ENCODE measurements at regions not wholly inside any gene's neighbourhood (a gene's known extent, or its start where the extent isn't known, plus 50 kb on each side); places are given as distances from the start of the nearest gene placed in this dataset.
A peak's percentile ranks its signal among the peaks of the same experiment; 100 is the strongest.

- Mint-ChIP-seq H3K27ac (ENCODE audit: low read depth, unreplicated experiment) (no peak overlapping the region), H3K4me1 (ENCODE audit: insufficient read depth, unreplicated experiment) (peaks cover 8% of the 10 kb centered on the region), H3K4me3 (ENCODE audit: unreplicated experiment) (no peak overlapping the region), H3K36me3 (ENCODE audit: insufficient read depth, unreplicated experiment) (no peaks in the 10 kb centered on the region), H3K9me3 (ENCODE audit: unreplicated experiment) (peaks cover 7% of the 10 kb centered on the region), H3K27me3 (ENCODE audit: insufficient read depth, unreplicated experiment) (no peaks in the 10 kb centered on the region)
- intact Hi-C loops (cut with micrococcal nuclease): no loop called here
- POLR2A ChIA-PET: interaction anchor here (1.0 kb wide), 1 partner anchor 118 kb away, joined by 3 read pairs; no protein-coding TSS in a partner anchor
- BruUV-seq (replicated peaks): no TSS peak
- DNase-seq (ENCODE audit: unreplicated experiment): no peak
- no peak for TF ChIP-seq CTCF (IDR thresholded peaks at IDR 0.05; ENCODE audit: unreplicated experiment)
- CTCF ChIA-PET: interaction anchor here (0.6 kb wide), 1 partner anchor 77 kb away, joined by 3 read pairs; no protein-coding TSS in a partner anchor
Measured at GRCh38 chr12:91897025-91897515, 248.6 kb downstream of the BTG1 start.

GRCh38 chr12:91896286-91897024 is 249.2 kb downstream of the BTG1 start:
- intact Hi-C loops (cut with micrococcal nuclease): no loop called here
- CTCF ChIA-PET: interaction anchor here (0.6 to 0.7 kb wide), 2 partner anchors 76 to 526 kb away, joined by 3 read pairs; no protein-coding TSS in a partner anchor

GRCh38 chr12:91894911-91895310 is 250.7 kb downstream of the BTG1 start:
- H3K4me1 Mint-ChIP-seq (ENCODE audit: insufficient read depth, unreplicated experiment): peaks cover 14% of the 10 kb centered on the region
- no peak overlapping the region for H3K27ac Mint-ChIP-seq (ENCODE audit: low read depth, unreplicated experiment)
- no TSS peak for BruUV-seq (replicated peaks)
- H3K9me3 Mint-ChIP-seq (ENCODE audit: unreplicated experiment): no peaks in the 10 kb centered on the region
- intact Hi-C loops (cut with micrococcal nuclease): no loop called here
- POLR2A ChIA-PET: no interaction called here
- no peak for TF ChIP-seq CTCF (IDR thresholded peaks at IDR 0.05; ENCODE audit: unreplicated experiment)
- CTCF ChIA-PET: interaction anchor here (0.6 kb wide), 1 partner anchor 204 kb away, joined by 3 read pairs; no protein-coding TSS in a partner anchor
- no peaks in the 10 kb centered on the region for H3K27me3 Mint-ChIP-seq (ENCODE audit: insufficient read depth, unreplicated experiment)
- no peak for DNase-seq (ENCODE audit: unreplicated experiment)
- no peak overlapping the region for H3K4me3 Mint-ChIP-seq (ENCODE audit: unreplicated experiment)
- H3K36me3 Mint-ChIP-seq (ENCODE audit: insufficient read depth, unreplicated experiment): no peaks in the 10 kb centered on the region

More at GRCh38 chr12:91896286-91897024, 249.2 kb downstream of the BTG1 start:
- no TSS peak for BruUV-seq (replicated peaks)
- Mint-ChIP-seq H3K4me3 (ENCODE audit: unreplicated experiment) (no peak overlapping the region), H3K4me1 (ENCODE audit: insufficient read depth, unreplicated experiment) (peaks cover 11% of the 10 kb centered on the region), H3K27ac (ENCODE audit: low read depth, unreplicated experiment) (no peak overlapping the region), H3K36me3 (ENCODE audit: insufficient read depth, unreplicated experiment) (no peaks in the 10 kb centered on the region), H3K27me3 (ENCODE audit: insufficient read depth, unreplicated experiment) (no peaks in the 10 kb centered on the region), H3K9me3 (ENCODE audit: unreplicated experiment) (peaks cover 1% of the 10 kb centered on the region)
- no peak for TF ChIP-seq CTCF (IDR thresholded peaks at IDR 0.05; ENCODE audit: unreplicated experiment)
- POLR2A ChIA-PET: interaction anchor here (0.6 to 1.0 kb wide), 3 partner anchors 34 to 118 kb away, joined by 3 read pairs; no protein-coding TSS in a partner anchor
- no peak for DNase-seq (ENCODE audit: unreplicated experiment)

GRCh38 chr12:91893476-91893875 is 252.2 kb downstream of the BTG1 start:
- no TSS peak for BruUV-seq (replicated peaks)
- DNase-seq (ENCODE audit: unreplicated experiment): peak; percentile 3
- Mint-ChIP-seq H3K9me3 (ENCODE audit: unreplicated experiment) (no peaks in the 10 kb centered on the region), H3K27ac (ENCODE audit: low read depth, unreplicated experiment) (peak overlapping the region; percentile 23), H3K36me3 (ENCODE audit: insufficient read depth, unreplicated experiment) (no peaks in the 10 kb centered on the region), H3K4me1 (ENCODE audit: insufficient read depth, unreplicated experiment) (peaks cover 23% of the 10 kb centered on the region), H3K4me3 (ENCODE audit: unreplicated experiment) (no peak overlapping the region), H3K27me3 (ENCODE audit: insufficient read depth, unreplicated experiment) (no peaks in the 10 kb centered on the region)
- CTCF ChIA-PET: no interaction called here
- intact Hi-C loops (cut with micrococcal nuclease): no loop called here
- TF ChIP-seq CTCF (IDR thresholded peaks at IDR 0.05; ENCODE audit: unreplicated experiment): no peak
- POLR2A ChIA-PET: no interaction called here

Data from MCF 10A (cell line).